Stimulated activated CD4-positive, alpha-beta T cell treated with anti-CD3 and anti-CD28 coated beads, Interleukin-4, amount 100 ng/mL, for 48 hours (primary cell): ENCODE measurements at regions not wholly inside any gene's neighbourhood (a gene's known extent, or its start where the extent isn't known, plus 50 kb on each side); places are given as distances from the start of the nearest gene placed in this dataset.
"Not testable (repeated sequence)": the region's sequence is repeated elsewhere in the genome, so short reads cannot be mapped to it uniquely, and the experiment has no call there.

ENCODE experiments used
- DNase-seq, 2 donors: peaks; one replicate each; pipeline ENCODE4 v3.0.0-alpha.2; 2020; ENCODE audit warnings: low read depth in 2 of 2

- no peak for DNase-seq
Measured at GRCh38 chr3:164927728-164928127, 150.6 kb downstream of the SI start.

- DNase-seq: no peak
Measured at GRCh38 chr3:164918905-164919304, 159.4 kb downstream of the SI start.

- DNase-seq: no peak
Measured at GRCh38 chr3:164912916-164913315, 165.4 kb downstream of the SI start.

- no peak for DNase-seq
Measured at GRCh38 chr3:164903820-164904451, 174.4 kb downstream of the SI start.

- DNase-seq: no peak
Measured at GRCh38 chr3:164897342-164897741, 181.0 kb downstream of the SI start.

GRCh38 chr3:164890061-164890460 is 188.2 kb downstream of the SI start:
- DNase-seq: no peak

GRCh38 chr3:164883171-164883570 is 195.1 kb downstream of the SI start:
- DNase-seq: no peak

GRCh38 chr3:164879201-164879600 is 199.1 kb downstream of the SI start:
- no peak for DNase-seq

- DNase-seq: no peak
Measured at GRCh38 chr3:164864454-164864853, 213.8 kb downstream of the SI start.

- DNase-seq: no peak
Measured at GRCh38 chr3:164852866-164853265, 225.4 kb downstream of the SI start.

- DNase-seq: no peak
Measured at GRCh38 chr3:164851905-164852304, 226.4 kb downstream of the SI start.

GRCh38 chr3:164851204-164851603 is 227.1 kb downstream of the SI start:
- no peak for DNase-seq

GRCh38 chr3:164848923-164849322 is 229.4 kb downstream of the SI start:
- DNase-seq: no peak

GRCh38 chr3:164845739-164846138 is 232.6 kb downstream of the SI start:
- DNase-seq: no peak

GRCh38 chr3:164832216-164832615 is 246.1 kb downstream of the SI start:
- DNase-seq: no peak

GRCh38 chr3:164818318-164818717 is 260.0 kb downstream of the SI start:
- DNase-seq: no peak

- DNase-seq: no peak
Measured at GRCh38 chr3:164814106-164814505, 264.2 kb downstream of the SI start.

- DNase-seq: no peak
Measured at GRCh38 chr3:164812042-164812441, 266.3 kb downstream of the SI start.

- DNase-seq: no peak
Measured at GRCh38 chr3:164806188-164806587, 272.1 kb downstream of the SI start.

GRCh38 chr3:164794099-164794498 is 284.2 kb downstream of the SI start:
- no peak for DNase-seq

- DNase-seq: no peak
Measured at GRCh38 chr3:164791263-164791662, 287.0 kb downstream of the SI start.

- DNase-seq: not testable (repeated sequence)
Measured at GRCh38 chr3:164784407-164784806, 293.9 kb downstream of the SI start.

- DNase-seq: no peak
Measured at GRCh38 chr3:164781755-164782154, 296.5 kb downstream of the SI start.

GRCh38 chr3:164779816-164780215 is 298.5 kb downstream of the SI start:
- DNase-seq: no peak
